Pancreas (tissue), 10 donors: ENCODE measurements at regions not wholly inside any gene's neighbourhood (a gene's known extent, or its start where the extent isn't known, plus 50 kb on each side); places are given as distances from the start of the nearest gene placed in this dataset.

Experiments
- ATAC-seq, 4 donors: fragments of 200-7000 bp; cut with Tn5 transposase; one replicate each; pipeline versions ENCODE4 v1.8.0 to v1.9.1; 2020; ENCODE audit warnings: mild to moderate bottlenecking in 4 of 4, moderate library complexity in 4 of 4
- DNase-seq, 6 donors: peaks; one replicate each; pipeline ENCODE4 v3.0.0-alpha.2; 2020
- FAIRE-seq: peaks from 2 replicates; lab custom pipeline; 2012; peaks lifted over from hg19 to GRCh38; lab: Jason Lieb, UNC
- H3K27ac ChIP-seq, 4 donors: fragments of 200-600 bp; sonication (generic); 1 replicate in 3 of 4; 2 replicates in 1 of 4; pipeline versions ENCODE4 v1.5.0 to v1.8.0; 2020
- H3K27me3 ChIP-seq, 4 donors: fragments of 200-600 bp; one replicate each; pipeline ENCODE4 v1.8.0; 2021
- H3K36me3 ChIP-seq, 3 donors: fragments of 200-600 bp; sonication (generic) in 1 of 3; one replicate each; pipeline versions ENCODE4 v1.5.0 to v1.8.0; 2020 to 2021
- H3K4me1 ChIP-seq, 3 donors: fragments of 200-600 bp; one replicate each; pipeline ENCODE4 v1.8.0; 2021
- H3K4me3 ChIP-seq, 4 donors: fragments of 200-600 bp; sonication (generic) in 2 of 4; one replicate each; pipeline versions ENCODE4 v1.5.0 to v1.8.0; 2020 to 2021
- H3K9me3 ChIP-seq, 4 donors: fragments of 200-600 bp; one replicate each; pipeline ENCODE4 v1.8.0; 2021
- WGBS, 2 donors: extraction: QIAGEN DNeasy Blood & Tissue Kit; methylation state at CpG; one replicate each; pipeline ENCODE4 v1.1.7; 2013; 5-methylcytosine and 5-hydroxymethylcytosine counted together
- intact Hi-C, 3 donors: fragments of 100-400 bp; cut with DNase I; formaldehyde crosslinking; loops; one replicate each; pipeline versions ENCODE4 v1.11.1 to v1.14.2; 2022
- TF ChIP-seq, protein P1 (sequence below), 4 donors: fragments of 200-600 bp; sonication (generic) in 3 of 4; IDR thresholded peaks; one replicate each; pipeline versions ENCODE4 v1.5.0 to v1.8.0; 2021; ENCODE audit warnings: antibody characterized with exemption in 4 of 4
- donor health status: healthy with polysubstance abuse.
- donor health status: DM: no; HTN: no; CAD: no; lungs with moderate emphysema.
- donor health status: DM: no; HTN: no; CAD: no.
- donor health status: control.
- donor health status: control.
- donor health status: Bipolar disorder and iron deficiency.
- donor health status: DM: yes; HTN: yes; CAD: no.
- donor health status: DM: no; HTN: no; CAD: no.
- donor health status: DM: no; HTN: no; CAD: no.
- donor health status: DM: yes; HTN: yes; CAD: no.

DNA sequence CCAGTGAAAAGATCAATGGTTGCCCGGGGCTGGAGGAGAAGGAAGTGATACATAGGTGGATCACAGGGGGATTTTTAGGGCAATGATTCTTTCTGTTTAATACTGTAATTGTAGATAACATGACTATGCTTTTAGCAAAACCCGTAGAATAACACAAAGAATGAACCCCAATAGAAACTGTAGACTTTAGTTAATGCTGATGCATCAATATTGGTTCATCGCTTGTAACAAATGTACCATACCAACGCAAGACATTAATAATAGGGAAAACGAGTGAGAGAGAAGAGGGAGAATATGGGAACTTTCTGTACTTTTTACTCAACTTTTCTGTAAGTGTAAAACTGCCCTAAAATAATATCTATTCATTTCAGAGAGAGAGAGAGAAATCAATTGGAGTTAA lies 383.3 kb upstream of the ATP11B start:
- H3K27ac ChIP-seq, result no peak overlapping the region
- no peak overlapping the region for H3K4me3 ChIP-seq
- no peak for ATAC-seq
- no peaks in the 10 kb centered on the region for H3K9me3 ChIP-seq
- H3K4me1 ChIP-seq, result no peaks in the 10 kb centered on the region
- FAIRE-seq, result no peak
- 67 to 81% methylated on average over 5 of the region's 5 CpGs for WGBS, 2 donors
- no peak for DNase-seq
- no peaks in the 10 kb centered on the region for H3K36me3 ChIP-seq
- H3K27me3 ChIP-seq, result no peaks in the 10 kb centered on the region
- intact Hi-C loops, result no loop called here
- TF ChIP-seq, protein P1, sequence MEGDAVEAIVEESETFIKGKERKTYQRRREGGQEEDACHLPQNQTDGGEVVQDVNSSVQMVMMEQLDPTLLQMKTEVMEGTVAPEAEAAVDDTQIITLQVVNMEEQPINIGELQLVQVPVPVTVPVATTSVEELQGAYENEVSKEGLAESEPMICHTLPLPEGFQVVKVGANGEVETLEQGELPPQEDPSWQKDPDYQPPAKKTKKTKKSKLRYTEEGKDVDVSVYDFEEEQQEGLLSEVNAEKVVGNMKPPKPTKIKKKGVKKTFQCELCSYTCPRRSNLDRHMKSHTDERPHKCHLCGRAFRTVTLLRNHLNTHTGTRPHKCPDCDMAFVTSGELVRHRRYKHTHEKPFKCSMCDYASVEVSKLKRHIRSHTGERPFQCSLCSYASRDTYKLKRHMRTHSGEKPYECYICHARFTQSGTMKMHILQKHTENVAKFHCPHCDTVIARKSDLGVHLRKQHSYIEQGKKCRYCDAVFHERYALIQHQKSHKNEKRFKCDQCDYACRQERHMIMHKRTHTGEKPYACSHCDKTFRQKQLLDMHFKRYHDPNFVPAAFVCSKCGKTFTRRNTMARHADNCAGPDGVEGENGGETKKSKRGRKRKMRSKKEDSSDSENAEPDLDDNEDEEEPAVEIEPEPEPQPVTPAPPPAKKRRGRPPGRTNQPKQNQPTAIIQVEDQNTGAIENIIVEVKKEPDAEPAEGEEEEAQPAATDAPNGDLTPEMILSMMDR (IDR thresholded peaks at IDR 0.05), result no peak

DNA sequence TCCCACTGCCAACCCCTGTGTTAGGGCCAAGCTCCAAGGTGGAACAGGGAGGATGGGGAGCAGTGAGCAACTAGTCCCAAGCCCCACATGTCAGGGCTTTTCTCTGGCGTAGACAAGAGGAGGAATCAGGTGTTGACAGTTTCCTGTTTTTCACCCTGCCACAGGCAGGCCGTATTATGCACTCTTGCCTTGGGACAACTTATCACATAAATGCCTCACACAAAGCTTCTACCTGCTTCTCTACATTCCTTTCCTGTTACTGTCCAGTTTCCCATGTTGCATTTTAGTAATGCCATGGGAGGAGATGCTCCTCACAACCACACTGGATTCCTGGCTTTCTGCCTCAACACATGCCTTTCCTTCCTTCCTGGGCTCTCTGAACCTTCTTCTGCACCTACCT lies 381.2 kb upstream of the ATP11B start:
- intact Hi-C loops, result no loop called here
- H3K4me1 ChIP-seq, result no peaks in the 10 kb centered on the region
- ATAC-seq (no peak), DNase-seq (no peak), FAIRE-seq (no peak)
- no peaks in the 10 kb centered on the region for H3K27me3 ChIP-seq
- 47 to 50% methylated on average over 2 of the region's 2 CpGs for WGBS, 2 donors
- H3K27ac ChIP-seq, result no peak overlapping the region
- TF ChIP-seq, protein P1 (IDR thresholded peaks at IDR 0.05), result no peak
- no peaks in the 10 kb centered on the region for H3K36me3 ChIP-seq
- no peaks in the 10 kb centered on the region for H3K9me3 ChIP-seq
- no peak overlapping the region for H3K4me3 ChIP-seq

DNA sequence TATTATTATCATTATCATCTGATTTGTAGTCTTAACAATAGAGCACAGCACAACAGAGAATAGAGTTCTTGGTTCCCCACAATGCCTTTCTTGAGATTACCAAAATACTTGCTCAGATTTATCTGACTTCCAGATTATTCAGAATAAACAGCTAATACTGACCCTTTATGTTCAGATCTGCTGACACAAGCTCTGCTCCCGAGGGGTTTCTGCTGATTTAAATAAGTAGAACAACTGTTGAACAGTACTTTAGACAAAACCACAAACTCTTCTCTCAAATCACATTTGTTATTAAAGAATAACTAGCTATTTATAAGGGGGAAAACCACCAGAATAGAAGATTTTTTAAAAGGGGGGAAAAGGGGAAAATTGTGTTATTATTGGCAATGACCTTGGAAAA lies 380.2 kb upstream of the ATP11B start:
- no peak overlapping the region for H3K4me3 ChIP-seq
- H3K4me1 ChIP-seq, result no peaks in the 10 kb centered on the region
- H3K9me3 ChIP-seq, result no peaks in the 10 kb centered on the region
- FAIRE-seq (no peak), ATAC-seq (no peak), DNase-seq (no peak)
- WGBS, 2 donors, result 41 to 59% methylated on average over 1 of the region's 1 CpG
- no peaks in the 10 kb centered on the region for H3K36me3 ChIP-seq
- intact Hi-C loops, result no loop called here
- no peaks in the 10 kb centered on the region for H3K27me3 ChIP-seq
- H3K27ac ChIP-seq, result no peak overlapping the region
- TF ChIP-seq, protein P1 (IDR thresholded peaks at IDR 0.05), result no peak

DNA sequence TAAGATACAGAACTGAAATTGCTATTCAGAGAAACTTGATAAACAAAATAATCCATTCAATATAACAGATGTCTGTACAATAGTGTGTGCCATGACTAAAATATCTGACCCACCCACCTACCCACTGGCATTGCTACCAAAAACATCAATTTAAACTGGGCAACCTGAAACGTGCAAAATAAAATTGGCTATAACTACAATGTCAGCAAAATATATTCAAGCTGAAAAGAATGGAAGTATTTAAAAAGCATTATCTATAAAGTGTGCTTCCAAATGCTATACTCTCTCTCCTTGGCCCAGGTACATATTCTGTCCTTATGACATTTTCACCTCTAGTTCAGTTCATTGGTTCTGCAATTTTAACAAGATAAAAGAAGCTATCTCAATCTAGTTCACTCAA lies 379.6 kb upstream of the ATP11B start:
- WGBS, 2 donors, result 38 to 68% methylated on average over 1 of the region's 1 CpG
- ATAC-seq, result no peak
- H3K4me1 ChIP-seq, result no peaks in the 10 kb centered on the region
- DNase-seq, result no peak
- H3K36me3 ChIP-seq, result no peaks in the 10 kb centered on the region
- H3K27me3 ChIP-seq, result no peaks in the 10 kb centered on the region
- intact Hi-C loops, result no loop called here
- H3K27ac ChIP-seq, result no peak overlapping the region
- H3K4me3 ChIP-seq, result no peak overlapping the region
- TF ChIP-seq, protein P1 (IDR thresholded peaks at IDR 0.05), result no peak
- H3K9me3 ChIP-seq, result no peaks in the 10 kb centered on the region
- FAIRE-seq, result no peak

DNA sequence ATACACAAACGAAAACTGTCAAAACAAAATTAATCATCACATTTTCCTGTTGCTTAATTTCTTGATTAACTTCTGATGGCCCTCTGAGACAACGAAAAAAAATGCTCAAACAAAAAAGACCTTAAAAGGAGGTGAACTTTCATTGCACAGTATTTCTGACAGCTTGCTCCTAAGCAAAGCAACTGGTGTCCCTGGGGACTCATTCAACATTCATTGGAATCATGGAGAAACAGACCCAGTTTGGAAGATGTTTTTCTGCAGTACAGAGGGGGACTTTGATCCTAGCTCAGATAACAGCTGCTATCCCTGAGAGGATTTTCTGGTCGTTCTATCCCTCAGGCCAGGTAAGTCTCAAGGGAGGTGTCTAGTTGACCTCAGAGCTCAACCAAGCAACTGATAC lies 378.7 kb upstream of the ATP11B start:
- Histone ChIP-seq H3K4me1 (no peaks in the 10 kb centered on the region), H3K9me3 (no peaks in the 10 kb centered on the region), H3K4me3 (no peak overlapping the region), H3K27me3 (no peaks in the 10 kb centered on the region), H3K27ac (no peak overlapping the region), H3K36me3 (no peaks in the 10 kb centered on the region)
- DNase-seq, result no peak
- TF ChIP-seq, protein P1 (IDR thresholded peaks at IDR 0.05), result no peak
- ATAC-seq, result no peak
- intact Hi-C loops, result no loop called here
- WGBS, 2 donors, result 17 to 29% methylated on average over 3 of the region's 3 CpGs
- no peak for FAIRE-seq
